ENCODE measurements at regions not wholly inside any gene's neighbourhood (a gene's known extent, or its start where the extent isn't known, plus 50 kb on each side); places are given as distances from the start of the nearest gene placed in this dataset.
"Not testable (repeated sequence)": the region's sequence is repeated elsewhere in the genome, so short reads cannot be mapped to it uniquely, and the experiment has no call there.

DNA sequence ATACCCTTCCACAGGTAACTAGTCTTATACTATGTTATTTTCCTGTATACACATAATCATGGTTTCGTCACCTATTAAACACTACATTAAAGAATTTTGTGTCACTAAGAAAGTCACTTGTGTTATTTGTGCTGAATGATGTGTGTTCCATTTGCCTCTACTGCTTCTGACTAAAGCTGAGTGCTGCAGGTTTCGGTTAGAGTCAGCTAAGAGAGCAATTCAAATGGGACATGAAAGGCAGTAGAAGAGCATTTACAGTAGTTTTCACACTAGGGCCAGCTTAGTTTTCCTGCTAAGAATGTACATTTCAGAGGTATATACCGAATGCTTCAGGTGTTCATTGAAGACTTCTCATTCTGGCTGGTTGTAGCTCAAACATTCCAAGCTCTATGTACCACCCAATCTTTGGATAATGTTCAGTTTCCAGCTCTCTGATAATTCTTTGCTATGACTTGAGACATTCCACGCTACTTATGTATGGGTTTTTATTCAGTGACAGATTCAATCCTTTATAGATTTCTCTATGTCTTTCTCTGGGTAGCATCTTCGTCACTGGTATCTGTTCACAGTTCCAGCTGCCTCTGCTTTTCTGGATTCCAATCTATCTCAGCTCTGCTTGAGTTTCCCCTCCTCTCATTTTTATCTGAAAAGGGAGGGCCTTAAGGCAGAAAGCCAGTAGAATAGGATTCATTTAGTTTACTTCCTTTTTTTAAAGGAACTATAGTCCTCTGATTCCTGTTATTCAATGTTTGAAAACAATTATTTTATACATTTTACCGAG lies 164.4 kb downstream of the CXXC4 start:
- Histone ChIP-seq H3K27ac (no peak overlapping the region), H3K27me3 (no peaks in the 10 kb centered on the region), H3K9me3 (peaks cover 0 to 22% (median 2%) of the 10 kb centered on the region in 11 donors), H3K4me1 (no peaks in the 10 kb centered on the region), H3K36me3 (no peaks in the 10 kb centered on the region), H3K4me3 (no peak overlapping the region)
- no peak for ATAC-seq
- no peak for TF ChIP-seq CTCF (IDR thresholded peaks at IDR 0.05)
- no peak for DNase-seq
- intact Hi-C loops (cut with DNase I) = no loop called here
- 58 to 60% methylated on average over 6 of the region's 6 CpGs for WGBS, 2 donors

DNA sequence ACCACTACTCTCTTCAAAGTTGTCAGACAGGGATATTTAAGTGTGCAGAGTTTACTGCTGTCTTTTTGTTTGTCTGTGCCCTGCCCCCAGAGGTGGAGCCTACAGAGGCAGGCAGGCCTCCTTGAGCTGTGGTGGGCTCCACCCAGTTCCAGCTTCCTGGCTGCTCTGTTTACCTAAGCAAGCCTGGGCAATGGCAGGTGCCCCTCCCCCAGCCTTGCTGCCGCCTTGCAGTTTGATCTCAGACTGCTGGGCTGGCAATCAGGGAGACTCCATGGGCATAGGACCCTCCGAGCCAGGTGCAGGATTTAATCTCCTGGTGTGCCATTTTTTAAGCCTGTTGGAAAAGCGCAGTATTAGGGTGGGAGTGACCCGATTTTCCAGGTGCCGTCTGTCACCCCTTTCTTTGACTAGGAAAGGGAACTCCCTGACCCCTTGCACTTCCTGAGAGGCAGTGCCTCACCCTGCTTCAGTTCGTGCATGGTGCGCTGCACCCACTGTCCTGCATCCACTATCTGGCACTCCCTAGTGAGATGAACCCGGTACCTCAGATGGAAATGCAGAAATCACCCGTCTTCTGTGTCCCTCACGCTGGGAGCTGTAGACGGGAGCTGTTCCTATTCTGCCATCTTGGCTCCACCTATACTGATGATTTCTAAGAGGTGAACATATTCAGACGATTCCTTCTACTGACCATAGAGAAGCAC lies 167.6 kb downstream of the CXXC4 start:
- intact Hi-C loops (cut with DNase I); H3K27ac ChIP-seq; ATAC-seq; H3K4me1 ChIP-seq; DNase-seq; H3K36me3 ChIP-seq; H3K27me3 ChIP-seq; H3K4me3 ChIP-seq: not testable (repeated sequence)
- peaks cover 0 to 30% (median 0%) of the 10 kb centered on the region in 11 donors for H3K9me3 ChIP-seq
- WGBS, 2 donors = 83 to 86% methylated on average over 12 of the region's 12 CpGs

- WGBS, 2 donors = 38 to 53% methylated on average over 1 of the region's 1 CpG
- TF ChIP-seq CTCF (IDR thresholded peaks at IDR 0.05) = no peak
- H3K27me3 ChIP-seq = no peaks in the 10 kb centered on the region
- no peak overlapping the region for H3K4me3 ChIP-seq
- no peaks in the 10 kb centered on the region for H3K36me3 ChIP-seq
- no peaks in the 10 kb centered on the region for H3K4me1 ChIP-seq
- no peak overlapping the region for H3K27ac ChIP-seq
- H3K9me3 ChIP-seq = peaks cover 0 to 15% (median 0%) of the 10 kb centered on the region in 11 donors
- intact Hi-C loops (cut with DNase I) = no loop called here
- ATAC-seq = no peak
- DNase-seq = no peak
Observed at GRCh38 chr4:104302731-104303130, 192.0 kb downstream of the CXXC4 start.

DNA sequence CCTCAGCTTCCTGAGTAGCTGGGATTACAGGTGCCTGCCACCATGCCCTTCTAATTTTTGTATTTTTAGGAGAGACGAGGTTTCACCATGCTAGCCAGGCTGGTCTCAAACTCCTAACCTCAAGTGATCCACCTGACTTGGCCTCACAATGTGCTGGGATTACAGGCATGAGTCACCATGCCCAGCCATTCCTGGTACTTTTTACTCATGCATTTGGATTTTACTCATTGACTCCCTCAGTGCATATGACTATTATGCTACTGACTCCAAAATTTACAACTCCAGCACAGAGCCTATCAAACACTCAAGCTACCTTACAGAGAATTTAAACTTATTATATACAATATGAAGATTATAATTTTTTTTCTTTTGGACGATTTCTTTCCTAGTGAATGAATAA lies 199.9 kb downstream of the CXXC4 start:
- peaks cover 0 to 15% (median 0%) of the 10 kb centered on the region in 11 donors for H3K9me3 ChIP-seq
- 62 to 79% methylated on average over 2 of the region's 2 CpGs for WGBS, 2 donors
- TF ChIP-seq CTCF (IDR thresholded peaks at IDR 0.05) = no peak
- intact Hi-C loops (cut with DNase I) = no loop called here
- no peaks in the 10 kb centered on the region for H3K27me3 ChIP-seq
- DNase-seq (no peak), ATAC-seq (no peak)
- no peak overlapping the region for H3K27ac ChIP-seq
- no peak overlapping the region for H3K4me3 ChIP-seq
- no peaks in the 10 kb centered on the region for H3K36me3 ChIP-seq
- H3K4me1 ChIP-seq = no peaks in the 10 kb centered on the region

DNA sequence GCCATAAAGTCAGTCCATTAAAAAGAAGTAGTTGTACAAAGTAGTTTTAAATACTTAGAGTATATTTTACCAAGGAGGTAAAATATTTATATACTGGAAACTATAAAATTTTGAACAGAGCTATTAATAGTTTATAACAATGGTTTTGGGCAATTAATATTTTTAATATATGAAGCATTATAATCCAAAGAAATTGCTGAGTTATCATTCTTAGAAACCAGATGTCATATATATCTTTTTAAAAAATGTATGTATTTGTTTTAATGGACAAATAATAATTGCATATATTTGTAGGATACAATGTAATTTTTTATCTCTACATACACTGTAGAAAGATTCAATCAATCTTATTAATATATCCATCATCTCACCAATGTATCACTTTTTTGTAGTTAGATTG lies 207.8 kb downstream of the CXXC4 start:
- Histone ChIP-seq H3K4me1 (no peaks in the 10 kb centered on the region), H3K27me3 (no peaks in the 10 kb centered on the region), H3K27ac (no peak overlapping the region), H3K36me3 (no peaks in the 10 kb centered on the region), H3K9me3 (peaks cover 0 to 16% (median 0%) of the 10 kb centered on the region in 11 donors), H3K4me3 (no peak overlapping the region)
- no peak for TF ChIP-seq CTCF (IDR thresholded peaks at IDR 0.05)
- no peak for DNase-seq
- no peak for ATAC-seq
- intact Hi-C loops (cut with DNase I) = no loop called here

All from heart right ventricle (tissue), 16 donors.